ENCODE measurements at regions not wholly inside any gene's neighbourhood (a gene's known extent, or its start where the extent isn't known, plus 50 kb on each side); places are given as distances from the start of the nearest gene placed in this dataset.

GRCh38 chr15:45777781-45778180 is 143.0 kb downstream of the SQOR start:
- DNase-seq: no peak
- Histone ChIP-seq H3K27ac (ENCODE audit: low read length) (no peak overlapping the region), H3K9me3 (ENCODE audit: low read length) (no peaks in the 10 kb centered on the region), H4K20me1 (ENCODE audit: low read length) (no peaks in the 10 kb centered on the region), H2AFZ (ENCODE audit: low read length) (no peak overlapping the region), H3K9me2 (replicated peaks; ENCODE audit: low read length) (no peaks in the 10 kb centered on the region), H3K36me3 (ENCODE audit: low read depth, low read length) (no peaks in the 10 kb centered on the region), H3K4me1 (ENCODE audit: insufficient read depth, low read length) (no peaks in the 10 kb centered on the region), H3K9ac (ENCODE audit: low read length) (no peak overlapping the region), H3K27me3 (ENCODE audit: low read length) (no peaks in the 10 kb centered on the region), H3K79me2 (ENCODE audit: low read length) (no peaks in the 10 kb centered on the region), H3F3A (ENCODE audit: low read length, unreplicated experiment) (no peaks in the 10 kb centered on the region), H3K4me2 (ENCODE audit: low read length) (no peak overlapping the region), H3K4me3 (ENCODE audit: low read length) (no peak overlapping the region)
- intact Hi-C loops (cut with micrococcal nuclease): no loop called here
- CTCF ChIA-PET: no interaction called here
- no TSS peak for BruUV-seq (replicated peaks)
- TF ChIP-seq EZH2phosphoT487 (IDR thresholded peaks at IDR 0.05; ENCODE audit: borderline replicate concordance, low read length) (no peak), CTCF (conservative IDR thresholded peaks at IDR 0.05; ENCODE audit: low read depth, low read length) (no peak), EZH2 (IDR thresholded peaks at IDR 0.05; ENCODE audit: low read length, unreplicated experiment) (no peak)
- ATAC-seq: no peak
- POLR2A ChIA-PET (ENCODE audit: unreplicated experiment): no interaction called here

GRCh38 chr15:45780352-45780751 is 145.5 kb downstream of the SQOR start:
- no peak overlapping the region for H3K27ac ChIP-seq (ENCODE audit: low read length)
- H2AFZ ChIP-seq (ENCODE audit: low read length): no peak overlapping the region
- intact Hi-C loops (cut with micrococcal nuclease): no loop called here
- H3K4me3 ChIP-seq (ENCODE audit: low read length): no peak overlapping the region
- no peaks in the 10 kb centered on the region for H3K9me2 ChIP-seq (replicated peaks; ENCODE audit: low read length)
- no peaks in the 10 kb centered on the region for H3K79me2 ChIP-seq (ENCODE audit: low read length)
- ATAC-seq: no peak
- TF ChIP-seq EZH2phosphoT487 (IDR thresholded peaks at IDR 0.05; ENCODE audit: borderline replicate concordance, low read length) (no peak), CTCF (conservative IDR thresholded peaks at IDR 0.05; ENCODE audit: low read depth, low read length) (peak; percentile 28; the same call in 1 of the 2 replicates), EZH2 (IDR thresholded peaks at IDR 0.05; ENCODE audit: low read length, unreplicated experiment) (no peak)
- DNase-seq: no peak
- no peak overlapping the region for H3K9ac ChIP-seq (ENCODE audit: low read length)
- H3K36me3 ChIP-seq (ENCODE audit: low read depth, low read length): no peaks in the 10 kb centered on the region
- no TSS peak for BruUV-seq (replicated peaks)
- H3K4me2 ChIP-seq (ENCODE audit: low read length): no peak overlapping the region
- ChIA-PET CTCF (no interaction called here), POLR2A (ENCODE audit: unreplicated experiment) (no interaction called here)
- peaks cover 6% of the 10 kb centered on the region for H3K4me1 ChIP-seq (ENCODE audit: insufficient read depth, low read length)
- H4K20me1 ChIP-seq (ENCODE audit: low read length): no peaks in the 10 kb centered on the region
- no peaks in the 10 kb centered on the region for H3F3A ChIP-seq (ENCODE audit: low read length, unreplicated experiment)
- H3K27me3 ChIP-seq (ENCODE audit: low read length): no peaks in the 10 kb centered on the region
- H3K9me3 ChIP-seq (ENCODE audit: low read length): no peaks in the 10 kb centered on the region

DNA sequence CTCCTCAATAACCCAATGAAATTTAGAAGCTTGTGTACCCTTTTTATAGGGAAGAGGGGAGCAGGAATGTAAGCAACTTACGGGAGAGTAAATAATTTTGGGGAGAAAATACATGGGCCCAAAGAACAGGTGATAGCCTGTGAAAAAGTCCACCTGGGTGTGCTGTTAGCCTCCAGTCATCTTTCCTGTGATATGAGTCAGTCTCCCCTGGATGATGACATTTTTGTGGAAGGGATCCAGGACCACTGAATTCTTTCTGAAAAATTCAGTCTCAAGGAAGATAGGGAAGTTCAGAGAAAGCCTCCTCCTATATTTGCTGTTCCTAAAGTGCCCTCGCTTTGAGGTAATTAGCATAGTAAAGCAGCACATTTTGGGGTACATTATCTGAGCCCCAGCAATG is 149.8 kb downstream of the SQOR start:
- BruUV-seq (replicated peaks): no TSS peak
- H3K9me2 ChIP-seq (replicated peaks; ENCODE audit: low read length): no peaks in the 10 kb centered on the region
- H3K27ac ChIP-seq (ENCODE audit: low read length): no peak overlapping the region
- H3F3A ChIP-seq (ENCODE audit: low read length, unreplicated experiment): no peaks in the 10 kb centered on the region
- no peaks in the 10 kb centered on the region for H3K27me3 ChIP-seq (ENCODE audit: low read length)
- no peak overlapping the region for H2AFZ ChIP-seq (ENCODE audit: low read length)
- no peak overlapping the region for H3K4me2 ChIP-seq (ENCODE audit: low read length)
- no peak overlapping the region for H3K4me3 ChIP-seq (ENCODE audit: low read length)
- no peak for ATAC-seq
- H4K20me1 ChIP-seq (ENCODE audit: low read length): no peaks in the 10 kb centered on the region
- ChIA-PET CTCF (interaction anchor here (0.6 kb wide), 1 partner anchor 62 kb away, joined by 3 read pairs; no protein-coding TSS in a partner anchor), POLR2A (ENCODE audit: unreplicated experiment) (no interaction called here)
- intact Hi-C loops (cut with micrococcal nuclease): no loop called here
- DNase-seq: peak; percentile 64
- H3K36me3 ChIP-seq (ENCODE audit: low read depth, low read length): no peaks in the 10 kb centered on the region
- no peak overlapping the region for H3K9ac ChIP-seq (ENCODE audit: low read length)
- TF ChIP-seq CTCF (conservative IDR thresholded peaks at IDR 0.05; ENCODE audit: low read depth, low read length) (no peak), EZH2phosphoT487 (IDR thresholded peaks at IDR 0.05; ENCODE audit: borderline replicate concordance, low read length) (no peak), EZH2 (IDR thresholded peaks at IDR 0.05; ENCODE audit: low read length, unreplicated experiment) (no peak)
- no peaks in the 10 kb centered on the region for H3K79me2 ChIP-seq (ENCODE audit: low read length)
- peaks cover 6% of the 10 kb centered on the region for H3K4me1 ChIP-seq (ENCODE audit: insufficient read depth, low read length)
- H3K9me3 ChIP-seq (ENCODE audit: low read length): no peaks in the 10 kb centered on the region

Data from PC-3 (cell line).